CD4-positive, alpha-beta T cell treated with Interferon gamma for 1 hour (primary cell): ENCODE measurements at regions not wholly inside any gene's neighbourhood (a gene's known extent, or its start where the extent isn't known, plus 50 kb on each side); places are given as distances from the start of the nearest gene placed in this dataset.
"Not testable (repeated sequence)": the region's sequence is repeated elsewhere in the genome, so short reads cannot be mapped to it uniquely, and the experiment has no call there.

Experiments used
- DNase-seq: peaks from one replicate; pipeline ENCODE4 v3.0.0-alpha.2; 2020

GRCh38 chr1:193402037-193402436, 215.6 kb upstream of the B3GALT2 start:
- DNase-seq = no peak

GRCh38 chr1:193394336-193394735, 207.9 kb upstream of the B3GALT2 start:
- no peak for DNase-seq

GRCh38 chr1:193392686-193393085, 206.3 kb upstream of the B3GALT2 start:
- no peak for DNase-seq

- DNase-seq = no peak
Observed at GRCh38 chr1:193388683-193389082, 202.3 kb upstream of the B3GALT2 start.

- DNase-seq = no peak
Observed at GRCh38 chr1:193388165-193388564, 201.8 kb upstream of the B3GALT2 start.

- no peak for DNase-seq
Observed at GRCh38 chr1:193387406-193387805, 201.0 kb upstream of the B3GALT2 start.

GRCh38 chr1:193378451-193378850, 192.0 kb upstream of the B3GALT2 start:
- DNase-seq = not testable (repeated sequence)

GRCh38 chr1:193377472-193377871, 191.1 kb upstream of the B3GALT2 start:
- no peak for DNase-seq

- no peak for DNase-seq
Observed at GRCh38 chr1:193372553-193372952, 186.1 kb upstream of the B3GALT2 start.

- no peak for DNase-seq
Observed at GRCh38 chr1:193368302-193368701, 181.9 kb upstream of the B3GALT2 start.

GRCh38 chr1:193367863-193368262, 181.4 kb upstream of the B3GALT2 start:
- no peak for DNase-seq

GRCh38 chr1:193366764-193367507, 180.5 kb upstream of the B3GALT2 start:
- no peak for DNase-seq

GRCh38 chr1:193365966-193366365, 179.6 kb upstream of the B3GALT2 start:
- no peak for DNase-seq

GRCh38 chr1:193359631-193360030, 173.2 kb upstream of the B3GALT2 start:
- DNase-seq = no peak

- no peak for DNase-seq
Observed at GRCh38 chr1:193358419-193358818, 172.0 kb upstream of the B3GALT2 start.

GRCh38 chr1:193356249-193356648, 169.8 kb upstream of the B3GALT2 start:
- no peak for DNase-seq

GRCh38 chr1:193355626-193356025, 169.2 kb upstream of the B3GALT2 start:
- DNase-seq = no peak

- DNase-seq = no peak
Observed at GRCh38 chr1:193355178-193355577, 168.8 kb upstream of the B3GALT2 start.

GRCh38 chr1:193348769-193349535, 162.5 kb upstream of the B3GALT2 start:
- DNase-seq = no peak

- no peak for DNase-seq
Observed at GRCh38 chr1:193348091-193348768, 161.8 kb upstream of the B3GALT2 start.

GRCh38 chr1:193346085-193346484, 159.7 kb upstream of the B3GALT2 start:
- DNase-seq = no peak

- DNase-seq = no peak
Observed at GRCh38 chr1:193342811-193343210, 156.4 kb upstream of the B3GALT2 start.

- DNase-seq = no peak
Observed at GRCh38 chr1:193340331-193340730, 153.9 kb upstream of the B3GALT2 start.

- no peak for DNase-seq
Observed at GRCh38 chr1:193339401-193339800, 153.0 kb upstream of the B3GALT2 start.
